GM23338 (cell line): ENCODE measurements at regions not wholly inside any gene's neighbourhood (a gene's known extent, or its start where the extent isn't known, plus 50 kb on each side); places are given as distances from the start of the nearest gene placed in this dataset.
A peak's percentile ranks its signal among the peaks of the same experiment; 100 is the strongest.

ENCODE experiments used
- ATAC-seq: fragments of 200-7000 bp; cut with Tn5 transposase; 3 replicates; pipeline ENCODE4 v1.9.1; 2020
- DNase-seq: peaks from one replicate; pipeline ENCODE4 v3.0.0-alpha.2; 2015; ENCODE audit warnings: low spot score
- H2AFZ ChIP-seq: fragments of 200-600 bp; sonication (generic); 2 replicates; pipeline ENCODE4 v1.8.0; 2016; ENCODE audit warnings: antibody characterized with exemption, mild to moderate bottlenecking, moderate library complexity
- H3F3A ChIP-seq: fragments of 200-600 bp; sonication (generic); replicated peaks from 2 replicates; pipeline ENCODE4 v1.8.0; 2017; ENCODE audit warnings: antibody characterized with exemption, mixed run types, low read depth
- H3K27ac ChIP-seq: fragments of 200-600 bp; sonication (generic); 2 replicates; pipeline ENCODE4 v1.6.1; 2016; ENCODE audit warnings: low read depth
- H3K27me3 ChIP-seq: fragments of 200-600 bp; sonication (generic); 2 replicates; pipeline ENCODE4 v1.8.0; 2016; ENCODE audit warnings: mild to moderate bottlenecking, mixed run types, moderate library complexity; ENCODE audit not compliant: insufficient read depth
- H3K36me3 ChIP-seq: fragments of 200-600 bp; sonication (generic); 2 replicates; pipeline ENCODE4 v1.8.0; 2016; ENCODE audit warnings: mild to moderate bottlenecking; ENCODE audit not compliant: insufficient read depth
- H3K4me1 ChIP-seq: fragments of 200-600 bp; sonication (generic); 2 replicates; pipeline ENCODE4 v1.8.0; 2016; ENCODE audit warnings: mild to moderate bottlenecking, moderate library complexity; ENCODE audit not compliant: insufficient read depth
- H3K4me2 ChIP-seq: fragments of 200-600 bp; sonication (generic); 2 replicates; pipeline ENCODE4 v1.7.1; 2017; ENCODE audit warnings: mixed run types
- H3K4me3 ChIP-seq: fragments of 200-600 bp; sonication (generic); 2 replicates; pipeline ENCODE4 v1.6.1; 2016; ENCODE audit warnings: mixed run types
- H3K79me2 ChIP-seq: fragments of 200-600 bp; sonication (generic); replicated peaks from 2 replicates; pipeline ENCODE4 v1.8.0; 2017; ENCODE audit warnings: mild to moderate bottlenecking; ENCODE audit not compliant: insufficient read depth
- H3K9me2 ChIP-seq: fragments of 200-600 bp; sonication (generic); 2 replicates; pipeline ENCODE4 v1.8.0; 2017; ENCODE audit not compliant: insufficient read depth
- H4K20me1 ChIP-seq: fragments of 200-600 bp; sonication (generic); replicated peaks from 2 replicates; pipeline ENCODE4 v1.8.0; 2017; ENCODE audit warnings: mild to moderate bottlenecking; ENCODE audit not compliant: insufficient read depth
- H3K27ac Mint-ChIP-seq: 2 replicates; pipeline ENCODE4 v1.8.0; 2020; ENCODE audit warnings: inconsistent platforms, mild to moderate bottlenecking, moderate library complexity, mixed read lengths
- H3K27me3 Mint-ChIP-seq: 3 replicates; pipeline ENCODE4 v1.8.0; 2022; ENCODE audit warnings: low read depth, mild to moderate bottlenecking, moderate library complexity, mixed read lengths, inconsistent platforms; ENCODE audit not compliant: insufficient read depth, poor library complexity
- H3K36me3 Mint-ChIP-seq: 3 replicates; pipeline ENCODE4 v1.8.0; 2021; ENCODE audit warnings: low read depth, mild to moderate bottlenecking, inconsistent platforms, moderate library complexity, mixed read lengths
- H3K4me1 Mint-ChIP-seq: 3 replicates; pipeline ENCODE4 v1.8.0; 2020; ENCODE audit warnings: mild to moderate bottlenecking, inconsistent platforms, mixed read lengths
- H3K4me3 Mint-ChIP-seq: 3 replicates; pipeline ENCODE4 v1.8.0; 2021; ENCODE audit warnings: moderate library complexity, mild to moderate bottlenecking, inconsistent platforms, mixed read lengths
- H3K9me3 Mint-ChIP-seq: 3 replicates; pipeline ENCODE4 v1.8.0; 2020; ENCODE audit warnings: moderate library complexity, mild to moderate bottlenecking, inconsistent platforms, mixed read lengths
- JUNB ChIP-seq: IDR thresholded peaks from one replicate; pipeline ENCODE4 v1.6.1; 2016; ENCODE audit warnings: antibody characterized with exemption; ENCODE audit not compliant: unreplicated experiment
- NANOG ChIP-seq: IDR thresholded peaks from 2 replicates; pipeline ENCODE4 v1.6.1; 2016; ENCODE audit warnings: antibody characterized with exemption, borderline replicate concordance
- STAT1 ChIP-seq: IDR thresholded peaks from one replicate; pipeline ENCODE4 v1.6.1; 2016; ENCODE audit warnings: antibody characterized with exemption; ENCODE audit not compliant: unreplicated experiment
- ZNF331 ChIP-seq: fragments of 250-450 bp; sonication (Bioruptor Pico); IDR thresholded peaks from 2 replicates; pipeline ENCODE4 v1.5.0; 2020; ENCODE audit warnings: low read depth, mild to moderate bottlenecking, moderate library complexity
- TF ChIP-seq, protein P1 (sequence below): IDR thresholded peaks from 2 replicates; pipeline ENCODE4 v1.6.1; 2016; ENCODE audit warnings: antibody characterized with exemption
- TF ChIP-seq, protein P2 (sequence below): fragments of 250-450 bp; sonication (Bioruptor Pico); IDR thresholded peaks from 2 replicates; pipeline ENCODE4 v1.5.0; 2020; ENCODE audit warnings: mild to moderate bottlenecking, moderate library complexity

DNA sequence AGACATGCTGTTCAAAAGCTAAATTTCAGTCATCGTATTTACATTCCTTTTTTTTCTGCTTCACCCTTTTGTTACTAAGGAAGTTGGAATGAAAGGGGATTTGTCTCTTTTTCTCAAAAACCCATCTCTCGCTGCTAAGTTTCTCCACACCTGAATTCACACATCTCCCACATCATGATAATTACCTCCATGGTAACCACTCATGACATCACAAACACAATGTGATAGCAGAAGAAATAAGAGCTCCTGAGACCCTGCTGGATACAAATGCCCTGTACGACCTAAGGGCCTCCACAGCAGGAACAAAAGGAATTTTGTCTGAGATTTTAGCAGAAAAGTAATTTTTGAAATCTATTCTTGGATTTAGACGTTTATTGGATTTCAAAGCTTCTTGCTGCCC lies 82.6 kb upstream of the GNAO1 start:
- no peak overlapping the region for H3K4me3 ChIP-seq
- H3K79me2 ChIP-seq: no peaks in the 10 kb centered on the region
- peaks cover 17% of the 10 kb centered on the region; the same call in 1 of the 2 replicates for H3K9me2 ChIP-seq
- H3K4me1 ChIP-seq: peaks cover 18% of the 10 kb centered on the region
- no peak for ATAC-seq
- TF ChIP-seq, protein P1, sequence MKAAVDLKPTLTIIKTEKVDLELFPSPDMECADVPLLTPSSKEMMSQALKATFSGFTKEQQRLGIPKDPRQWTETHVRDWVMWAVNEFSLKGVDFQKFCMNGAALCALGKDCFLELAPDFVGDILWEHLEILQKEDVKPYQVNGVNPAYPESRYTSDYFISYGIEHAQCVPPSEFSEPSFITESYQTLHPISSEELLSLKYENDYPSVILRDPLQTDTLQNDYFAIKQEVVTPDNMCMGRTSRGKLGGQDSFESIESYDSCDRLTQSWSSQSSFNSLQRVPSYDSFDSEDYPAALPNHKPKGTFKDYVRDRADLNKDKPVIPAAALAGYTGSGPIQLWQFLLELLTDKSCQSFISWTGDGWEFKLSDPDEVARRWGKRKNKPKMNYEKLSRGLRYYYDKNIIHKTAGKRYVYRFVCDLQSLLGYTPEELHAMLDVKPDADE: no peak
- Mint-ChIP-seq H3K4me3 (no peak overlapping the region), H3K27ac (no peak overlapping the region), H3K27me3 (no peaks in the 10 kb centered on the region), H3K9me3 (no peaks in the 10 kb centered on the region), H3K36me3 (no peaks in the 10 kb centered on the region), H3K4me1 (peaks cover 35% of the 10 kb centered on the region)
- no peaks in the 10 kb centered on the region for H3K36me3 ChIP-seq
- DNase-seq: no peak
- no peak overlapping the region for H3K27ac ChIP-seq
- no peak overlapping the region for H2AFZ ChIP-seq
- no peaks in the 10 kb centered on the region for H3F3A ChIP-seq
- no peaks in the 10 kb centered on the region for H3K27me3 ChIP-seq
- no peaks in the 10 kb centered on the region for H4K20me1 ChIP-seq
- H3K4me2 ChIP-seq: no peak overlapping the region

DNA sequence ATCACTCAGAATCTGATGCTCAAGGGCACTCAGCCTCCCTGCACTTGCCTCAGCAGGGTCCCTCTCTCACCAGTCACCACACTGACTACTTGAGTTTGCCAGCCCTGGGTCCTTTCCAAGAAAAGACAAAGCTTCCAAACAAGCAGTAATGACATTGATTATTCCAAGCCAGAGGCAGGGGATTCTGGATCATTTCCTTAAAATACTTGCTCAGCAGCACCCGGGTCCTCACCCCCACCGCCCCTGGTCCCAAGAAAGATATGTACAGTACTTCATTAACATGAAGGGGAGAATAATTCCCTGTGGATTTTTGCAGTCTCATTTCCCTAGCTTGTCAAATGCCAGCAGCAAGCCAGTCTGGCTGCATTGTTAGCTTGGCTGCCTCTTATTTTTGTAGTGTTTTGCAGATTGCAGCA lies 83.2 kb upstream of the GNAO1 start:
- H3K27me3 Mint-ChIP-seq: no peaks in the 10 kb centered on the region
- no peaks in the 10 kb centered on the region for H3F3A ChIP-seq
- no peak overlapping the region for H3K4me3 ChIP-seq
- H3K79me2 ChIP-seq: no peaks in the 10 kb centered on the region
- no peaks in the 10 kb centered on the region for H4K20me1 ChIP-seq
- H3K9me3 Mint-ChIP-seq: no peaks in the 10 kb centered on the region
- no peak overlapping the region for H3K27ac Mint-ChIP-seq
- H3K27me3 ChIP-seq: no peaks in the 10 kb centered on the region
- H3K36me3 ChIP-seq: no peaks in the 10 kb centered on the region
- H3K4me3 Mint-ChIP-seq: no peak overlapping the region
- peaks cover 31% of the 10 kb centered on the region for H3K4me1 Mint-ChIP-seq
- no peaks in the 10 kb centered on the region for H3K36me3 Mint-ChIP-seq
- ATAC-seq (peak; percentile 55; the same call in 2 of the 3 replicates), DNase-seq (no peak)
- H3K4me2 ChIP-seq: no peak overlapping the region
- peak overlapping the region; percentile 33 for H2AFZ ChIP-seq
- no peak overlapping the region for H3K27ac ChIP-seq
- H3K4me1 ChIP-seq: peaks cover 13% of the 10 kb centered on the region
- no peak for TF ChIP-seq NANOG
- TF ChIP-seq, protein P2, sequence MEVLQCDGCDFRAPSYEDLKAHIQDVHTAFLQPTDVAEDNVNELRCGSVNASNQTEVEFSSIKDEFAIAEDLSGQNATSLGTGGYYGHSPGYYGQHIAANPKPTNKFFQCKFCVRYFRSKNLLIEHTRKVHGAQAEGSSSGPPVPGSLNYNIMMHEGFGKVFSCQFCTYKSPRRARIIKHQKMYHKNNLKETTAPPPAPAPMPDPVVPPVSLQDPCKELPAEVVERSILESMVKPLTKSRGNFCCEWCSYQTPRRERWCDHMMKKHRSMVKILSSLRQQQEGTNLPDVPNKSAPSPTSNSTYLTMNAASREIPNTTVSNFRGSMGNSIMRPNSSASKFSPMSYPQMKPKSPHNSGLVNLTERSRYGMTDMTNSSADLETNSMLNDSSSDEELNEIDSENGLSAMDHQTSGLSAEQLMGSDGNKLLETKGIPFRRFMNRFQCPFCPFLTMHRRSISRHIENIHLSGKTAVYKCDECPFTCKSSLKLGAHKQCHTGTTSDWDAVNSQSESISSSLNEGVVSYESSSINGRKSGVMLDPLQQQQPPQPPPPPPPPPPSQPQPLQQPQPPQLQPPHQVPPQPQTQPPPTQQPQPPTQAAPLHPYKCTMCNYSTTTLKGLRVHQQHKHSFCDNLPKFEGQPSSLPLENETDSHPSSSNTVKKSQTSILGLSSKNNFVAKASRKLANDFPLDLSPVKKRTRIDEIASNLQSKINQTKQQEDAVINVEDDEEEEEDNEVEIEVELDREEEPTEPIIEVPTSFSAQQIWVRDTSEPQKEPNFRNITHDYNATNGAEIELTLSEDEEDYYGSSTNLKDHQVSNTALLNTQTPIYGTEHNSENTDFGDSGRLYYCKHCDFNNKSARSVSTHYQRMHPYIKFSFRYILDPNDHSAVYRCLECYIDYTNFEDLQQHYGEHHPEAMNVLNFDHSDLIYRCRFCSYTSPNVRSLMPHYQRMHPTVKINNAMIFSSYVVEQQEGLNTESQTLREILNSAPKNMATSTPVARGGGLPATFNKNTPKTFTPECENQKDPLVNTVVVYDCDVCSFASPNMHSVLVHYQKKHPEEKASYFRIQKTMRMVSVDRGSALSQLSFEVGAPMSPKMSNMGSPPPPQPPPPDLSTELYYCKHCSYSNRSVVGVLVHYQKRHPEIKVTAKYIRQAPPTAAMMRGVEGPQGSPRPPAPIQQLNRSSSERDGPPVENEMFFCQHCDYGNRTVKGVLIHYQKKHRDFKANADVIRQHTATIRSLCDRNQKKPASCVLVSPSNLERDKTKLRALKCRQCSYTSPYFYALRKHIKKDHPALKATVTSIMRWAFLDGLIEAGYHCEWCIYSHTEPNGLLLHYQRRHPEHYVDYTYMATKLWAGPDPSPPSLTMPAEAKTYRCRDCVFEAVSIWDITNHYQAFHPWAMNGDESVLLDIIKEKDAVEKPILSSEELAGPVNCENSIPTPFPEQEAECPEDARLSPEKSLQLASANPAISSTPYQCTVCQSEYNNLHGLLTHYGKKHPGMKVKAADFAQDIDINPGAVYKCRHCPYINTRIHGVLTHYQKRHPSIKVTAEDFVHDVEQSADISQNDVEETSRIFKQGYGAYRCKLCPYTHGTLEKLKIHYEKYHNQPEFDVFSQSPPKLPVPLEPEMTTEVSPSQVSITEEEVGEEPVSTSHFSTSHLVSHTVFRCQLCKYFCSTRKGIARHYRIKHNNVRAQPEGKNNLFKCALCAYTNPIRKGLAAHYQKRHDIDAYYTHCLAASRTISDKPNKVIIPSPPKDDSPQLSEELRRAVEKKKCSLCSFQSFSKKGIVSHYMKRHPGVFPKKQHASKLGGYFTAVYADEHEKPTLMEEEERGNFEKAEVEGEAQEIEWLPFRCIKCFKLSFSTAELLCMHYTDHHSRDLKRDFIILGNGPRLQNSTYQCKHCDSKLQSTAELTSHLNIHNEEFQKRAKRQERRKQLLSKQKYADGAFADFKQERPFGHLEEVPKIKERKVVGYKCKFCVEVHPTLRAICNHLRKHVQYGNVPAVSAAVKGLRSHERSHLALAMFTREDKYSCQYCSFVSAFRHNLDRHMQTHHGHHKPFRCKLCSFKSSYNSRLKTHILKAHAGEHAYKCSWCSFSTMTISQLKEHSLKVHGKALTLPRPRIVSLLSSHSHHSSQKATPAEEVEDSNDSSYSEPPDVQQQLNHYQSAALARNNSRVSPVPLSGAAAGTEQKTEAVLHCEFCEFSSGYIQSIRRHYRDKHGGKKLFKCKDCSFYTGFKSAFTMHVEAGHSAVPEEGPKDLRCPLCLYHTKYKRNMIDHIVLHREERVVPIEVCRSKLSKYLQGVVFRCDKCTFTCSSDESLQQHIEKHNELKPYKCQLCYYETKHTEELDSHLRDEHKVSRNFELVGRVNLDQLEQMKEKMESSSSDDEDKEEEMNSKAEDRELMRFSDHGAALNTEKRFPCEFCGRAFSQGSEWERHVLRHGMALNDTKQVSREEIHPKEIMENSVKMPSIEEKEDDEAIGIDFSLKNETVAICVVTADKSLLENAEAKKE (CRISPR knock-in tag): no peak
- TF ChIP-seq, protein P1: no peak
- TF ChIP-seq JUNB: no peak
- TF ChIP-seq STAT1: no peak
- TF ChIP-seq ZNF331 (CRISPR knock-in tag): no peak
- peaks cover 17% of the 10 kb centered on the region; the same call in 1 of the 2 replicates for H3K9me2 ChIP-seq
